PFSK-1 (cell line): ENCODE measurements at regions not wholly inside any gene's neighbourhood (a gene's known extent, or its start where the extent isn't known, plus 50 kb on each side); places are given as distances from the start of the nearest gene placed in this dataset.

ENCODE experiments used
- FOXP2 ChIP-seq: optimal IDR thresholded peaks from 2 replicates; pipeline ENCODE3; 2011; ENCODE audit warnings: borderline replicate concordance, control low read depth, inconsistent platforms; ENCODE audit not compliant: insufficient read depth; ENCODE audit errors: extremely low read length, extremely low read depth
- POLR2AphosphoS5 ChIP-seq: IDR thresholded peaks from 2 replicates; pipeline ENCODE4 v1.6.1; 2012; ENCODE audit warnings: low read depth, mild to moderate bottlenecking, control low read depth, low read length, moderate library complexity
- SIN3A ChIP-seq: IDR thresholded peaks from 2 replicates; pipeline ENCODE4 v1.6.1; 2012; ENCODE audit warnings: mild to moderate bottlenecking, low read length, moderate library complexity, borderline replicate concordance; ENCODE audit not compliant: insufficient read depth
- TAF1 ChIP-seq: IDR thresholded peaks from 2 replicates; pipeline ENCODE4 v1.6.1; 2012; ENCODE audit warnings: low read length, control low read depth, borderline replicate concordance; ENCODE audit not compliant: insufficient read depth
- TF ChIP-seq, protein P1 (sequence below), 2 experiments: IDR thresholded peaks; 2 replicates each; pipeline versions ENCODE4 v1.6.1 to v1.8.0; 2011 to 2012; ENCODE audit warnings: low read depth in 2 of 2, low read length in 2 of 2, control low read depth in 1 of 2, inconsistent platforms in 1 of 2, mild to moderate bottlenecking in 1 of 2, moderate library complexity in 1 of 2; ENCODE audit not compliant: insufficient read depth in 1 of 2

DNA sequence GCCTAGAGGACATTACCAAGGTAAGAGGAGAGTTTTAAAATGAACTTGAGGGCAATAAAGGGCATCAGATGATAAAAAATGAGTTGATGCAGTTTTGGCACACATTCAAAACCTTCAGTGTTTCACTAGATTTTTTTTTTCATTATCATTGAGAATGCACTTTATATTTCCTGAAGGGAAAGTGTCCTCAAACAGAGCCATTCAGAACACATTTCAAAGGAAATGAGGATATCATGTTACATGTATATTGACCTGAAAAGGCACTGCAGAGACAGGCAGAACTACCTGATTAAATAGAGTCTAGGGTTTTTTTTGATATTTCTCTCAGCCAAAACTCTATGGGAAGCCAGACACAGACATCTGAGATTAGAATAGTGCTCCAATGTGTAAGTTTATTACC is 454.0 kb downstream of the NEBL start:
- no peak for TF ChIP-seq SIN3A
- TF ChIP-seq FOXP2, result no peak
- TF ChIP-seq POLR2AphosphoS5, result no peak
- no peak for TF ChIP-seq TAF1
- TF ChIP-seq, protein P1, sequence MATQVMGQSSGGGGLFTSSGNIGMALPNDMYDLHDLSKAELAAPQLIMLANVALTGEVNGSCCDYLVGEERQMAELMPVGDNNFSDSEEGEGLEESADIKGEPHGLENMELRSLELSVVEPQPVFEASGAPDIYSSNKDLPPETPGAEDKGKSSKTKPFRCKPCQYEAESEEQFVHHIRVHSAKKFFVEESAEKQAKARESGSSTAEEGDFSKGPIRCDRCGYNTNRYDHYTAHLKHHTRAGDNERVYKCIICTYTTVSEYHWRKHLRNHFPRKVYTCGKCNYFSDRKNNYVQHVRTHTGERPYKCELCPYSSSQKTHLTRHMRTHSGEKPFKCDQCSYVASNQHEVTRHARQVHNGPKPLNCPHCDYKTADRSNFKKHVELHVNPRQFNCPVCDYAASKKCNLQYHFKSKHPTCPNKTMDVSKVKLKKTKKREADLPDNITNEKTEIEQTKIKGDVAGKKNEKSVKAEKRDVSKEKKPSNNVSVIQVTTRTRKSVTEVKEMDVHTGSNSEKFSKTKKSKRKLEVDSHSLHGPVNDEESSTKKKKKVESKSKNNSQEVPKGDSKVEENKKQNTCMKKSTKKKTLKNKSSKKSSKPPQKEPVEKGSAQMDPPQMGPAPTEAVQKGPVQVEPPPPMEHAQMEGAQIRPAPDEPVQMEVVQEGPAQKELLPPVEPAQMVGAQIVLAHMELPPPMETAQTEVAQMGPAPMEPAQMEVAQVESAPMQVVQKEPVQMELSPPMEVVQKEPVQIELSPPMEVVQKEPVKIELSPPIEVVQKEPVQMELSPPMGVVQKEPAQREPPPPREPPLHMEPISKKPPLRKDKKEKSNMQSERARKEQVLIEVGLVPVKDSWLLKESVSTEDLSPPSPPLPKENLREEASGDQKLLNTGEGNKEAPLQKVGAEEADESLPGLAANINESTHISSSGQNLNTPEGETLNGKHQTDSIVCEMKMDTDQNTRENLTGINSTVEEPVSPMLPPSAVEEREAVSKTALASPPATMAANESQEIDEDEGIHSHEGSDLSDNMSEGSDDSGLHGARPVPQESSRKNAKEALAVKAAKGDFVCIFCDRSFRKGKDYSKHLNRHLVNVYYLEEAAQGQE (IDR thresholded peaks at IDR 0.05; ENCODE audit: insufficient read depth in 1 of 2, low read depth in 2 of 2, low read length in 2 of 2), result no peak

DNA sequence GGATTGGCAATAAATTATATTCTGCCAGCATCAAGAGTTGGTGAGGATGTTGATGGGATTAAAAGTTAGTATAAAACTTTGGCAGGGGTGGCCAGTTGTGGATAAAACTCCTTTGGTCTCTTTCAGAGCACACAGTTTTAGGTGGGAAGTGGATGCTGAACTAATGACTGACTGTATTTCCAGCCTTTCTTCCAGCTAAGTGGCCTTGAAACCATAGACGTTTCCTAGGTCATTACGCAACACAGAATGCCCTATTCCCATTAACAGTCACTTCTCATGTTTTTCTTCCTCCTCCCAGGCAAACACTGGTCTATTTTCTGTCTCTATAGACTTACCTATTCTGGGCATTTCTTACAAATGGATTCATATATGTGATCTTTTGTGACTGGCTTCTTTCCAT is 467.4 kb downstream of the NEBL start:
- TF ChIP-seq SIN3A (no peak), FOXP2 (no peak), TAF1 (no peak), POLR2AphosphoS5 (no peak)
- TF ChIP-seq, protein P1 (IDR thresholded peaks at IDR 0.05; ENCODE audit: insufficient read depth in 1 of 2, low read depth in 2 of 2, low read length in 2 of 2), result no peak

DNA sequence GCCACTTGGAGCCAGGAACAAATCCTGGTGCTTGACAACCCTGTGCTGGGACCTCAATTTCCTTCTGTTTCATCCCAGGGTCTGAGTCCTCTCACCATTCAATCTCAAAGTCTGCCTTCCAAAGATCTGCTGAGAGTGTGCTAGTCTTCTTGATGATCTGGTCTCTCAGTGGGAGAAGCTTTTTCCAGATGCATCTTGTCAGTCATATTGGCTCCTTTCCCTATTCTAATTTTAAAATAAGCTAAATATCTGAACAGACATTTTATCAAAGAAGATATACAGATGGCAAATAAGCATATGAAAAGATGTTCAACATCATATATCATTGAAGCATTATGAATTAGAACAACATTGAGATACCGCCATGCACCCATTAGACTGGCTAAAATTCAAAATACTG is 469.3 kb downstream of the NEBL start:
- TF ChIP-seq TAF1 (no peak), SIN3A (no peak)

DNA sequence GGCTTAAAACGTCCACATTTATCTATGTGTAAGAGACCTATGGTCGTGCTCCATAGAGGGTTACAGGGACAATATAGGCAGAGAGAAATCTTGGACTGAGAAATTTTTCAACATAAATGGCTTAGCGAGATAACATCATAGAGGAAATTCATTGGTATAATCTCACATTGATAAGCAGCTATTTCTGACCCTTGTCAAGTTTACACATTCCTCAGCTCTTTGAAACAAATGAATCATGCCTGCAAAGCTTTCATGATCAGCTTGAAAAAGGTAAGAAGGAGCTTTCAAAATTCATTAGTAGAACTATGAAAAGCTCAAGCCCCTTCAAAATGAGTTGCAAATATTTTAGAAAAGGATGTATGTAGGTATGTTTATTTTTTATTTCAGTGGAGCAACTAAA is 478.8 kb downstream of the NEBL start:
- TF ChIP-seq SIN3A, result no peak
- TF ChIP-seq FOXP2, result no peak
- no peak for TF ChIP-seq TAF1
- TF ChIP-seq, protein P1 (IDR thresholded peaks at IDR 0.05; ENCODE audit: insufficient read depth in 1 of 2, low read depth in 2 of 2, low read length in 2 of 2), result no peak
- no peak for TF ChIP-seq POLR2AphosphoS5

DNA sequence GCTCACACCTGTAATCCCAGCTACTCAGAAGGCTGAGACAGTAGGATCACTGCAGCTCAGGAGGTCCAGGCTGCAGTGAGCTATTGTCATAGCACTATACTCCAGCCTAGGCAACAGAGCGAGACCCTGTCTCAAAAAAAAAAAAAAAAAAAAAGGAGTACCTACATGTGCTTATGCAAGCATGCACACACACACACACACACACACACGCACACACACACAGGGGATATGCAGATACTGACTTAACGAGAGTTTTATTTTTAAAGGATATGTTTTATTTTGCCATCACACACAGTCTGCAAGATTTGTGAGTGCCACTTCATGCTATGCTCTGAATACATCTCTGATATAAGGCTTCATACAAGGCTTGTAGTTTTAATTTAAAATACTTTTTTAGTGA is 479.3 kb downstream of the NEBL start:
- no peak for TF ChIP-seq FOXP2
- TF ChIP-seq, protein P1 (IDR thresholded peaks at IDR 0.05; ENCODE audit: insufficient read depth in 1 of 2, low read depth in 2 of 2, low read length in 2 of 2), result no peak
- no peak for TF ChIP-seq TAF1
- TF ChIP-seq SIN3A, result no peak
- no peak for TF ChIP-seq POLR2AphosphoS5
